ENCODE measurements at regions not wholly inside any gene's neighbourhood (a gene's known extent, or its start where the extent isn't known, plus 50 kb on each side); places are given as distances from the start of the nearest gene placed in this dataset.

- Histone ChIP-seq H3K9me3 (no peaks in the 10 kb centered on the region), H3K27me3 (no peaks in the 10 kb centered on the region), H3K36me3 (no peaks in the 10 kb centered on the region), H3K4me1 (no peaks in the 10 kb centered on the region), H3K27ac (no peak overlapping the region), H3K4me3 (no peak overlapping the region)
- peak; percentile 26 for ATAC-seq
- TF ChIP-seq CTCF (IDR thresholded peaks at IDR 0.05): no peak
- peak; percentile 56 for DNase-seq
- intact Hi-C loops (cut with DNase I): no loop called here
Observed at GRCh38 chr2:145123606-145124005, 603.7 kb upstream of the ZEB2 start.

DNA sequence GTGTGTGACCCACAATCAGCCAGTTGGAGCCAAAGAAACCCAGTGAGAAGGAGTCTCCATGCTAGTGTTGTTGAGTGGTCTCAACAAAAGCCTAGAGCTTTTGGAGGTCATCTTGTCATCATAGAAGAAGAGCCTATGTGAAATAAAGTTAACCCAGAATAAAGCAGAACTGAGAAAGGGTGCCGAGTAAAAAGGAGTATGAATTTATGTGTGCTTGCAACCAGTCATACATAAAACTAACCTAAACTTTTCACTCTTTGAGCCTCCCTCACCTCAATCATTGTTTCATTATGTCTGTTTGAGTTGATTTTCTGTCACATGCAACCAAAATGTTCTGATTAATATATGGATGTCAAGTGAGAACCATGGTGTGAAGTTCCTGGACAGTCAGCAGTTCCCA lies 599.3 kb upstream of the ZEB2 start:
- Histone ChIP-seq H3K4me1 (no peaks in the 10 kb centered on the region), H3K36me3 (no peaks in the 10 kb centered on the region), H3K27ac (no peak overlapping the region), H3K9me3 (no peaks in the 10 kb centered on the region), H3K4me3 (no peak overlapping the region), H3K27me3 (no peaks in the 10 kb centered on the region)
- DNase-seq: no peak
- intact Hi-C loops (cut with DNase I): no loop called here
- no peak for TF ChIP-seq CTCF (IDR thresholded peaks at IDR 0.05)
- ATAC-seq: no peak

- H3K9me3 ChIP-seq: no peaks in the 10 kb centered on the region
- TF ChIP-seq CTCF (IDR thresholded peaks at IDR 0.05): no peak
- intact Hi-C loops (cut with DNase I): no loop called here
- ATAC-seq (no peak), DNase-seq (no peak)
- no peak overlapping the region for H3K4me3 ChIP-seq
- H3K36me3 ChIP-seq: no peaks in the 10 kb centered on the region
- no peaks in the 10 kb centered on the region for H3K27me3 ChIP-seq
- H3K27ac ChIP-seq: no peak overlapping the region
- H3K4me1 ChIP-seq: no peaks in the 10 kb centered on the region
Observed at GRCh38 chr2:145116834-145117725, 597.2 kb upstream of the ZEB2 start.

- H3K36me3 ChIP-seq: no peaks in the 10 kb centered on the region
- H3K4me1 ChIP-seq: no peaks in the 10 kb centered on the region
- intact Hi-C loops (cut with DNase I): no loop called here
- TF ChIP-seq CTCF (IDR thresholded peaks at IDR 0.05): no peak
- DNase-seq (no peak), ATAC-seq (no peak)
- no peaks in the 10 kb centered on the region for H3K9me3 ChIP-seq
- H3K4me3 ChIP-seq: no peak overlapping the region
- H3K27ac ChIP-seq: no peak overlapping the region
- no peaks in the 10 kb centered on the region for H3K27me3 ChIP-seq
Observed at GRCh38 chr2:145116056-145116455, 596.1 kb upstream of the ZEB2 start.

- no peaks in the 10 kb centered on the region for H3K4me1 ChIP-seq
- TF ChIP-seq CTCF (IDR thresholded peaks at IDR 0.05): no peak
- H3K27ac ChIP-seq: no peak overlapping the region
- intact Hi-C loops (cut with DNase I): no loop called here
- ATAC-seq (no peak), DNase-seq (no peak)
- H3K36me3 ChIP-seq: no peaks in the 10 kb centered on the region
- no peaks in the 10 kb centered on the region for H3K9me3 ChIP-seq
- H3K4me3 ChIP-seq: no peak overlapping the region
- H3K27me3 ChIP-seq: no peaks in the 10 kb centered on the region
Observed at GRCh38 chr2:145114726-145115125, 594.8 kb upstream of the ZEB2 start.
